Type B pancreatic cell (in vitro differentiated cells): ENCODE measurements at regions not wholly inside any gene's neighbourhood (a gene's known extent, or its start where the extent isn't known, plus 50 kb on each side); places are given as distances from the start of the nearest gene placed in this dataset.

Source experiments
- DNase-seq: peaks from one replicate; pipeline ENCODE4 v3.0.0; 2021; ENCODE audit warnings: mixed read lengths; ENCODE audit not compliant: unreplicated experiment; ENCODE audit errors: extremely low spot score
- H3K27ac Mint-ChIP-seq: 2 replicates; pipeline ENCODE4 v1.8.0; 2021; ENCODE audit warnings: mild to moderate bottlenecking, mixed read lengths
- H3K27me3 Mint-ChIP-seq: 2 replicates; pipeline ENCODE4 v1.8.0; 2021; ENCODE audit warnings: mixed read lengths
- H3K36me3 Mint-ChIP-seq: 2 replicates; pipeline ENCODE4 v1.8.0; 2021; ENCODE audit warnings: mixed read lengths
- H3K4me1 Mint-ChIP-seq: one replicate; pipeline ENCODE4 v1.8.0; 2021; ENCODE audit warnings: mixed read lengths; ENCODE audit not compliant: unreplicated experiment
- H3K4me3 Mint-ChIP-seq: 2 replicates; pipeline ENCODE4 v1.8.0; 2021; ENCODE audit warnings: mild to moderate bottlenecking, mixed read lengths
- H3K9me3 Mint-ChIP-seq: 2 replicates; pipeline ENCODE4 v1.8.0; 2021; ENCODE audit warnings: mixed read lengths
- CTCF ChIP-seq: fragments of 200-600 bp; sonication (generic); conservative IDR thresholded peaks from 2 replicates; pipeline ENCODE4 v1.5.0; 2021; ENCODE audit warnings: antibody characterized with exemption, mild to moderate bottlenecking

DNA sequence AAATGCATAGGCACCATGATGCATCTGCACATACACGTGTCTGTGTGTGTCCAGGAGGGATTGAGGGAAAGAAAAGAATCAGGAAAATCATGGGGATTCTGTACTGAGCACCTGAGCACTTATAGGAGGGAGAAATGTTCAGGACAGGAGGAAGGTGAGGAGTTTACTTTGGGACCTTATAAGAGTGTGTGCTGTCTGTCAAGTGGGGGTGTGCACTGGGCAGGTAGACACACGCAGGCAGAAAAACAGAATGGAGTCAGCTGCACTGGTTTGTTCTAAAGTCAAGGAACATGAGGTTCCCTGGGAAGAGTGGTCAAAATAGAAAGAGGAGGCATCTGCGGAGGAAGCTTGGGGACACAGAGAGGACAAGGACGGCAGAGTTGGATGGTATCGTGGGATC is 92.2 kb upstream of the KCTD1 start:
- H3K27ac Mint-ChIP-seq, result no peak overlapping the region
- H3K4me3 Mint-ChIP-seq, result no peak overlapping the region
- TF ChIP-seq CTCF, result no peak
- H3K4me1 Mint-ChIP-seq, result peaks cover 10% of the 10 kb centered on the region
- H3K9me3 Mint-ChIP-seq, result peaks cover 4% of the 10 kb centered on the region
- H3K27me3 Mint-ChIP-seq, result no peaks in the 10 kb centered on the region
- DNase-seq, result no peak
- H3K36me3 Mint-ChIP-seq, result peaks cover 4% of the 10 kb centered on the region

DNA sequence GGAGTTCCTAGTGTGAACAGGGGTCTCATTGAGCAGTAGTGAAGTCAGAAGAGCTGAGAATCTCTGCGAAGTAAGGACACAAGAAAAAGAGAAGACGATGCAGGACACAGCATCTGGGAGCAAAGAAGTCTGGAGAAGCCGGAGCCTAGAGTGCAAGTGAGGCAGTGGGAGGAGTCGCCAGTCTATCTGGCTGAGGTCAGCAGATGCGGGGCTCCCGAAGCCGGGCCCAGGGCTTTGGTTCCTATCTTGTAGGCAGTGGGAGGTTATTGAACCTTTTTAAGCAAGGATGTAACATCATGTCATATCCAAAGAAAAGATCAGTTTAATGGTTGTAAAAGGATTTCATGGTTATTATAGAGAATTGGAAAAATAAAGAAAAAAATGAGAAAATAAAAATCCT is 90.8 kb upstream of the KCTD1 start:
- Mint-ChIP-seq H3K9me3 (peaks cover 3% of the 10 kb centered on the region), H3K4me1 (peaks cover 3% of the 10 kb centered on the region), H3K36me3 (peaks cover 4% of the 10 kb centered on the region), H3K27ac (no peak overlapping the region), H3K27me3 (no peaks in the 10 kb centered on the region), H3K4me3 (no peak overlapping the region)
- no peak for TF ChIP-seq CTCF
- no peak for DNase-seq

- Mint-ChIP-seq H3K27me3 (no peaks in the 10 kb centered on the region), H3K27ac (no peak overlapping the region), H3K36me3 (no peaks in the 10 kb centered on the region), H3K4me1 (no peaks in the 10 kb centered on the region), H3K4me3 (no peak overlapping the region), H3K9me3 (no peaks in the 10 kb centered on the region)
- no peak for DNase-seq
- no peak for TF ChIP-seq CTCF
These were observed 89.6 kb upstream of the KCTD1 start for GRCh38 chr18:26637983-26638382.

- Mint-ChIP-seq H3K4me3 (no peak overlapping the region), H3K27ac (no peak overlapping the region), H3K27me3 (no peaks in the 10 kb centered on the region), H3K9me3 (no peaks in the 10 kb centered on the region), H3K4me1 (no peaks in the 10 kb centered on the region), H3K36me3 (no peaks in the 10 kb centered on the region)
- no peak for TF ChIP-seq CTCF
- no peak for DNase-seq
These were observed 89.0 kb upstream of the KCTD1 start for GRCh38 chr18:26637324-26637723.

- Mint-ChIP-seq H3K36me3 (no peaks in the 10 kb centered on the region), H3K27me3 (no peaks in the 10 kb centered on the region), H3K4me1 (no peaks in the 10 kb centered on the region), H3K9me3 (no peaks in the 10 kb centered on the region), H3K4me3 (no peak overlapping the region), H3K27ac (no peak overlapping the region)
- TF ChIP-seq CTCF, result no peak
- DNase-seq, result no peak
These were observed 87.1 kb upstream of the KCTD1 start for GRCh38 chr18:26635466-26635865.

DNA sequence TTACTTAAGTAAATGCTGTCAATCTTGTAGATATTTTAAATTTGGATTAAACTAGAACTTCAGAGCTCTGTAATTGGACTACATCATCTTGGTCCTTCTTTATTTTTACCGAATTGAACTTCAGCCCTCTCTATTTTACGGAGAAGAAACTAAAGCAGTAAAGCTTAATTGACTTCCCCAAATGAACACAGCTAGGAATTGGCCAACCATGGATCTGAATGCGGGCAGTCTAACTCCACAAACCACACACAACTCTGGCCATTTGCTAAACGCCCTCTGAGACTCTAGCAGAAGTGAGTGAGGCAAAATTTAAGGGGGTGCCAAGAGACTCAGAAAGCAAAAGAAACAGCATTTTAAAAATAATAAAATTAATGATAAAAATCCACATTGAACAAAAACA is 86.3 kb upstream of the KCTD1 start:
- DNase-seq, result no peak
- Mint-ChIP-seq H3K27ac (no peak overlapping the region), H3K9me3 (no peaks in the 10 kb centered on the region), H3K4me1 (no peaks in the 10 kb centered on the region), H3K36me3 (no peaks in the 10 kb centered on the region), H3K4me3 (no peak overlapping the region), H3K27me3 (no peaks in the 10 kb centered on the region)
- no peak for TF ChIP-seq CTCF
